ENCODE measurements at regions not wholly inside any gene's neighbourhood (a gene's known extent, or its start where the extent isn't known, plus 50 kb on each side); places are given as distances from the start of the nearest gene placed in this dataset.

- 87% methylated on average over 6 of the region's 6 CpGs for WGBS
- no peaks in the 10 kb centered on the region for H3K4me1 ChIP-seq
- DNase-seq (ENCODE audit: low spot score in 2 of 2) = no peak
- H3K27me3 ChIP-seq = no peaks in the 10 kb centered on the region
- no peaks in the 10 kb centered on the region for H3K36me3 ChIP-seq
- no peaks in the 10 kb centered on the region for H3K9me3 ChIP-seq
- no peak overlapping the region for H3K4me3 ChIP-seq
- no peak for TF ChIP-seq POLR2A (IDR thresholded peaks at IDR 0.05)
- TF ChIP-seq POLR2AphosphoS5 (IDR thresholded peaks at IDR 0.05) = no peak
- no peak for TF ChIP-seq CTCF (IDR thresholded peaks at IDR 0.05)
- TF ChIP-seq EP300 (IDR thresholded peaks at IDR 0.05) = no peak
- no peak overlapping the region for H3K27ac ChIP-seq
Measured at GRCh38 chr5:20556115-20556763, 568.2 kb upstream of the CDH18 start.

GRCh38 chr5:20555034-20555433, 567.0 kb upstream of the CDH18 start:
- Histone ChIP-seq H3K4me1 (no peaks in the 10 kb centered on the region), H3K27ac (no peak overlapping the region), H3K36me3 (no peaks in the 10 kb centered on the region), H3K9me3 (no peaks in the 10 kb centered on the region), H3K27me3 (no peaks in the 10 kb centered on the region), H3K4me3 (no peak overlapping the region)
- no peak for DNase-seq (ENCODE audit: low spot score in 2 of 2)
- whole genome bisulfite sequencing = 69% methylated on average over 2 of the region's 2 CpGs
- TF ChIP-seq EP300 (IDR thresholded peaks at IDR 0.05) (no peak), POLR2A (IDR thresholded peaks at IDR 0.05) (no peak), POLR2AphosphoS5 (IDR thresholded peaks at IDR 0.05) (no peak)

GRCh38 chr5:20554001-20554400, 566.0 kb upstream of the CDH18 start:
- Histone ChIP-seq H3K27ac (no peak overlapping the region), H3K9me3 (no peaks in the 10 kb centered on the region), H3K4me3 (no peak overlapping the region), H3K4me1 (no peaks in the 10 kb centered on the region), H3K27me3 (no peaks in the 10 kb centered on the region), H3K36me3 (no peaks in the 10 kb centered on the region)
- 81% methylated on average over 2 of the region's 2 CpGs for WGBS
- no peak for TF ChIP-seq CTCF (IDR thresholded peaks at IDR 0.05)
- TF ChIP-seq POLR2A (IDR thresholded peaks at IDR 0.05) = no peak
- TF ChIP-seq POLR2AphosphoS5 (IDR thresholded peaks at IDR 0.05) = no peak
- DNase-seq (ENCODE audit: low spot score in 2 of 2) = no peak

- no peaks in the 10 kb centered on the region for H3K4me1 ChIP-seq
- peaks cover 3% of the 10 kb centered on the region for H3K9me3 ChIP-seq
- TF ChIP-seq CTCF (IDR thresholded peaks at IDR 0.05) (no peak), POLR2A (IDR thresholded peaks at IDR 0.05) (no peak), EP300 (IDR thresholded peaks at IDR 0.05) (no peak), POLR2AphosphoS5 (IDR thresholded peaks at IDR 0.05) (no peak)
- DNase-seq (ENCODE audit: low spot score in 2 of 2) = no peak
- no peak overlapping the region for H3K27ac ChIP-seq
- H3K36me3 ChIP-seq = no peaks in the 10 kb centered on the region
- WGBS = 65% methylated on average over 4 of the region's 4 CpGs
- no peak overlapping the region for H3K4me3 ChIP-seq
- H3K27me3 ChIP-seq = no peaks in the 10 kb centered on the region
Measured at GRCh38 chr5:20537911-20538703, 550.1 kb upstream of the CDH18 start.

- Histone ChIP-seq H3K9me3 (peaks cover 3% of the 10 kb centered on the region), H3K27me3 (no peaks in the 10 kb centered on the region)
- DNase-seq (ENCODE audit: low spot score in 2 of 2) = no peak
Measured at GRCh38 chr5:20536813-20537212, 548.8 kb upstream of the CDH18 start.

More at GRCh38 chr5:20536813-20537212, 548.8 kb upstream of the CDH18 start:
- Histone ChIP-seq H3K4me1 (no peaks in the 10 kb centered on the region), H3K36me3 (no peaks in the 10 kb centered on the region), H3K4me3 (no peak overlapping the region), H3K27ac (no peak overlapping the region)
- TF ChIP-seq POLR2A (IDR thresholded peaks at IDR 0.05) = no peak
- no peak for TF ChIP-seq CTCF (IDR thresholded peaks at IDR 0.05)
- no peak for TF ChIP-seq POLR2AphosphoS5 (IDR thresholded peaks at IDR 0.05)
- TF ChIP-seq EP300 (IDR thresholded peaks at IDR 0.05) = no peak

Measured in suprapubic skin (tissue), 4 donors.